ENCODE measurements at regions not wholly inside any gene's neighbourhood (a gene's known extent, or its start where the extent isn't known, plus 50 kb on each side); places are given as distances from the start of the nearest gene placed in this dataset.

DNA sequence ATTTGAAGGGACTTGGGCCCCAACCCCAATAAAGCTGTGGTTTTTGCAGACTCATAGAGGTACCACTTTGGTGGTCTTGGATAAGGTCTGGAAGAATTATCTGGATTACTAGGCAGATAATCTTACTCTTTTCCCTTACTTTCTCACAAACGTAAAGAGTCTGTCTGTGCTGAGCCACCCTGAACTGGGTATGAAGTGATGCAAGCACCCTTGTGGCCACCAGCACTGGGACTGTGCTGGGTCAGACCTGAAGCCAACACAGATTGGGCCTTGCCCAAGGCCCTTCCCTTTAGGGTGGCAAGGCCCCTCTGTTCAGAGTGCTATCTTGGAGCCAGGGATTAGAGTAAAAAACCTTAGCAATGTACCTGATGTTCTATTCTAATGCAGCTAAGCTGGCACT, 827.0 kb upstream of the RAB6C start:
- DNase-seq (ENCODE audit: low read depth), result no peak
- no peak overlapping the region for H3K4me3 ChIP-seq (ENCODE audit: low read length)
- TF ChIP-seq, protein P1, sequence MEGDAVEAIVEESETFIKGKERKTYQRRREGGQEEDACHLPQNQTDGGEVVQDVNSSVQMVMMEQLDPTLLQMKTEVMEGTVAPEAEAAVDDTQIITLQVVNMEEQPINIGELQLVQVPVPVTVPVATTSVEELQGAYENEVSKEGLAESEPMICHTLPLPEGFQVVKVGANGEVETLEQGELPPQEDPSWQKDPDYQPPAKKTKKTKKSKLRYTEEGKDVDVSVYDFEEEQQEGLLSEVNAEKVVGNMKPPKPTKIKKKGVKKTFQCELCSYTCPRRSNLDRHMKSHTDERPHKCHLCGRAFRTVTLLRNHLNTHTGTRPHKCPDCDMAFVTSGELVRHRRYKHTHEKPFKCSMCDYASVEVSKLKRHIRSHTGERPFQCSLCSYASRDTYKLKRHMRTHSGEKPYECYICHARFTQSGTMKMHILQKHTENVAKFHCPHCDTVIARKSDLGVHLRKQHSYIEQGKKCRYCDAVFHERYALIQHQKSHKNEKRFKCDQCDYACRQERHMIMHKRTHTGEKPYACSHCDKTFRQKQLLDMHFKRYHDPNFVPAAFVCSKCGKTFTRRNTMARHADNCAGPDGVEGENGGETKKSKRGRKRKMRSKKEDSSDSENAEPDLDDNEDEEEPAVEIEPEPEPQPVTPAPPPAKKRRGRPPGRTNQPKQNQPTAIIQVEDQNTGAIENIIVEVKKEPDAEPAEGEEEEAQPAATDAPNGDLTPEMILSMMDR (conservative IDR thresholded peaks at IDR 0.05; ENCODE audit: low read length), result no peak

DNA sequence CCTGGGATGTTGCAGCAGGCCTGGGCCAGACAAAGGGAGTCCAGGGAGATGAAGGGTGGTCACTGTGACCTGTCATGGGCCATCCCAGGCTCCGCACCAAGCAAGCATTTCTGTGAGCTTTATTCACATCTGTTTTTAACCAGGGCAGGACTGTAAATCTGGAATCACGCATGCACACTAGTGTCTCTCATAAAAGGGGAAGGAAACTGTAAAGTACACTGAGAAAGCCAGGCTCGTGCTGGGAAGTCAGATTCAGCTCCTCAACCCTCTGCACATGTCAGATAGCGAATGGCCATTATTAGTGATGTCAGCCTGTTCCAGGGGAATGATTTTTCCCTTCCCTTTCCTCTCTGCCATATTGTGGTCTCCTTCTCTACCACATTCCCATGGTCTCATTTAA, 818.6 kb upstream of the RAB6C start:
- no peak overlapping the region for H3K4me3 ChIP-seq (ENCODE audit: low read length)
- DNase-seq (ENCODE audit: low read depth), result no peak
- TF ChIP-seq, protein P1 (conservative IDR thresholded peaks at IDR 0.05; ENCODE audit: low read length), result no peak

DNA sequence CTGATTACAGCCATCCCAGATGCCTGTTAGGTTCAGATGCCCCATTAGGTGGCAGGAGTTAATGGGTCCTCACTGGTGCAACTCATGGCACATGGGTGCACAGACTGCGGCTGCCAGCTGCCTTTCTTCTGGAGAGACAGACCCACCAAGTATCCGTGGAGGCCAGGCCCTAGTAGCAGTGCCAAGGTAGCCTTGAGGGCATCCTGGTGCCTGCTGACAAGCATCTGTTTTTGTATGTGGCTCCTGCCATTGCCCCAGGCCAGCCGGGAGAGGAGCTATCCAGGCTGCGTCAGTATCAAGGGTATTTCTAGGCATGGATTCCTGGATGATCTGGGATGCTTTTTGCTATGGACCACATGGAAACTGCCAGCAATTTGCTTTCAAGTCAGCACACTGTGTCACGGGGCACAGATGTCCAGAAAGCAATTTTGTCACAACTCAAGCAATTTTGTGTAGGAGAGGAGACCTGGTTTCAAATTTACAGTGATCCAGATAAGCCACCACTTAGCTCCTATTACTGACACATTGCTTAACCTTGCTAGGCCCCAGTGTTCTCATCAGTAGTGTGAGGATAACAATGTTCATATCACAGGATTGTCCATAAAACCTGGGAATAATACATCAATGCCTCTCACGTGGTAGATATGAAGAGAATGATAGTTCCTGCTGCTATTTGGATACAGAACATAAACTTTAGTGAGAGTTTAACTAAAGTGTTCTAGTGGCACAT, 815.1 kb upstream of the RAB6C start:
- TF ChIP-seq, protein P1 (conservative IDR thresholded peaks at IDR 0.05; ENCODE audit: low read length), result no peak
- no peak for DNase-seq (ENCODE audit: low read depth)
- no peak overlapping the region for H3K4me3 ChIP-seq (ENCODE audit: low read length)

DNA sequence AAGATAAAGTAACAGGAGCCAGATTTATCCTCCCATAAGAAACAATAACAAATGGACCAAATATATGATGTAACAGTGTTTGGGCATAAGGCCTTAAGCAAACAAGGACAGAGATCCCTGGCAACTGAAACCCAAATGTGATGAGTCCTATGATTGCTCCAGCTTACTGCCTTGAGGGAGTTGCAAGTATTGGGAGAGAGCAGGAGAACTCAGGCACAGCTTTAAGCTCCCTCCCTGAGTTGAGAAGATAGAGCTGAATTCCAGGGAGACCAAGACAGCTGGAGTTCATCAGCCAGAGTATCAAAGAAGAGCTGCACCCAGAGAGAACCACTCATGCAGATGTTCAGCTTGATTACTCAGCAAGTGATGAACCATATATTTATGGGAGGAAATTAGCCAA, 814.5 kb upstream of the RAB6C start:
- TF ChIP-seq, protein P1 (conservative IDR thresholded peaks at IDR 0.05; ENCODE audit: low read length), result no peak
- no peak for DNase-seq (ENCODE audit: low read depth)

DNA sequence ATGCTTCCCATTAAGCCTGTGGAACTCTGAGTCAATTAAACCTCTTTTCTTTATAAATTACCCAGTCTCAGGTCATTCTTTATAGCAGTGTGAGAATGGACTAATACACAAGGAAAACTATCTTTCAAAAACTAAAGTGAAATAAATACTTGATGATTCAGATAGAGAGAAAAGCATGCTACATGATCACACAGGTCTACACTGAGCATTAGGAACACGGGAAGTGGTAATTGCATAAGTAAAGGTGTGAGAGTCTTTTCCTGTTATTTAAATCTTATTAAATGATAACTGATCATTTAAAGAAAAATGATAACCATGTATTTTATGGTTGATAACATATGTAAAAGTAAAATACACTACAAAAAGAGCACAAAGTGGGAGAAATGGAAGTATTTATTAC, 812.0 kb upstream of the RAB6C start:
- no peak for DNase-seq (ENCODE audit: low read depth)
- TF ChIP-seq, protein P1 (conservative IDR thresholded peaks at IDR 0.05; ENCODE audit: low read length), result no peak
- H3K4me3 ChIP-seq (ENCODE audit: low read length), result no peak overlapping the region

More for the DNA sequence above, 814.5 kb upstream of the RAB6C start:
- no peak overlapping the region for H3K4me3 ChIP-seq (ENCODE audit: low read length)

DNA sequence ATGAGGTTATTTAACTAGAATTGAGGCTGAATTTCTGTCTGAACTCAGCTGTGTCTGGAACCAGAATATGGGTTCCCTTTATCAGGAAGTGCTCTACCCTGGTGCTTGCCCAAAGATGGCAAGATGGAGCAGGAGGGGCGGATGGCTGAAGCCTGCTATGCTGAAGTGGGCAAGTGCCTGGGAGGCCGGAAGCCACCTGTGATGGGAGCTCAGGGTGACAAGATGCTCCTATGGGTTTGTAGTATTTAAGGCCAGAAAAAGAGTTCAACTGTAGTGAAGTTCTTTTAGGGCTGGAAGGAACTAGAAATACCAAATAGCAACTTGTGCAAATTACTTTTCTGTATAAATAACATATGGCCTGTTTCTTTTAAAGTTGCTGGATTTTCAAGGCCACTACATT, 808.9 kb upstream of the RAB6C start:
- no peak for DNase-seq (ENCODE audit: low read depth)
- no peak overlapping the region for H3K4me3 ChIP-seq (ENCODE audit: low read length)
- TF ChIP-seq, protein P1 (conservative IDR thresholded peaks at IDR 0.05; ENCODE audit: low read length), result no peak

DNA sequence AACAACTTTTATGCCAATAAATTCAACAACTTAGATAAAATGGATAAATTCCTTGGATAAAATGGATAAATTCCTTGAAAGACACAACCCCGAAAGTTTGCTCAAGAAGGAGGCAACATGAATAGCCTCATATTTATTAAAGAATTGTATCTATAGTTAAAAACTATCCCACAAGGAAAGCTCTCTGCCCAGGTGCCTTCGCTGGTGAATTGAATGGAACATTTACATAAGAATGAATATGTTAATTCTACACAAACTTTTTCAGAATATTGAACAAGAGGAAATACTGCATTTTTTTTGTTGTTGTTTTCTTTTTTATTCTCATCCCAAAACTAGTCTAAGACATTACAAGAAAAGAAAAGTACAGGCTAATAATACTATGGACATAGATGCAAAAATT, 805.3 kb upstream of the RAB6C start:
- TF ChIP-seq, protein P1 (conservative IDR thresholded peaks at IDR 0.05; ENCODE audit: low read length), result no peak
- no peak overlapping the region for H3K4me3 ChIP-seq (ENCODE audit: low read length)
- DNase-seq (ENCODE audit: low read depth), result no peak

Measured in AG10803 (cell line).